ENCODE measurements at regions not wholly inside any gene's neighbourhood (a gene's known extent, or its start where the extent isn't known, plus 50 kb on each side); places are given as distances from the start of the nearest gene placed in this dataset.

- Mint-ChIP-seq H3K27me3 (ENCODE audit: unreplicated experiment) (no peaks in the 10 kb centered on the region), H3K9me3 (ENCODE audit: unreplicated experiment) (peaks cover 1% of the 10 kb centered on the region), H3K36me3 (ENCODE audit: unreplicated experiment) (peaks cover 15% of the 10 kb centered on the region), H3K27ac (ENCODE audit: unreplicated experiment) (no peak overlapping the region), H3K4me3 (ENCODE audit: unreplicated experiment) (no peak overlapping the region), H3K4me1 (ENCODE audit: low read depth, unreplicated experiment) (peaks cover 4% of the 10 kb centered on the region)
- no peak for TF ChIP-seq CTCF (IDR thresholded peaks at IDR 0.05; ENCODE audit: partially characterized antibody, unreplicated experiment)
- no peak for DNase-seq
Measured at GRCh38 chr1:178593515-178593914, 80.6 kb downstream of the TEX35 start.

- Mint-ChIP-seq H3K4me1 (ENCODE audit: low read depth, unreplicated experiment) (peaks cover 4% of the 10 kb centered on the region), H3K4me3 (ENCODE audit: unreplicated experiment) (no peak overlapping the region), H3K9me3 (ENCODE audit: unreplicated experiment) (peaks cover 1% of the 10 kb centered on the region), H3K27ac (ENCODE audit: unreplicated experiment) (no peak overlapping the region), H3K36me3 (ENCODE audit: unreplicated experiment) (peaks cover 15% of the 10 kb centered on the region), H3K27me3 (ENCODE audit: unreplicated experiment) (no peaks in the 10 kb centered on the region)
- TF ChIP-seq CTCF (IDR thresholded peaks at IDR 0.05; ENCODE audit: partially characterized antibody, unreplicated experiment), result no peak
- DNase-seq, result no peak
Measured at GRCh38 chr1:178594133-178594532, 81.2 kb downstream of the TEX35 start.

- no peak overlapping the region for H3K27ac Mint-ChIP-seq (ENCODE audit: unreplicated experiment)
Measured at GRCh38 chr1:178595491-178595890, 82.6 kb downstream of the TEX35 start.

GRCh38 chr1:178599087-178599486, 86.2 kb downstream of the TEX35 start:
- TF ChIP-seq CTCF (IDR thresholded peaks at IDR 0.05; ENCODE audit: partially characterized antibody, unreplicated experiment), result no peak
- H3K4me1 Mint-ChIP-seq (ENCODE audit: low read depth, unreplicated experiment), result peaks cover 4% of the 10 kb centered on the region
- H3K27ac Mint-ChIP-seq (ENCODE audit: unreplicated experiment), result no peak overlapping the region
- H3K36me3 Mint-ChIP-seq (ENCODE audit: unreplicated experiment), result peaks cover 5% of the 10 kb centered on the region
- H3K4me3 Mint-ChIP-seq (ENCODE audit: unreplicated experiment), result no peak overlapping the region
- no peak for DNase-seq
- H3K27me3 Mint-ChIP-seq (ENCODE audit: unreplicated experiment), result no peaks in the 10 kb centered on the region
- H3K9me3 Mint-ChIP-seq (ENCODE audit: unreplicated experiment), result peaks cover 2% of the 10 kb centered on the region

More at GRCh38 chr1:178595491-178595890, 82.6 kb downstream of the TEX35 start:
- peaks cover 15% of the 10 kb centered on the region for H3K36me3 Mint-ChIP-seq (ENCODE audit: unreplicated experiment)
- peaks cover 4% of the 10 kb centered on the region for H3K4me1 Mint-ChIP-seq (ENCODE audit: low read depth, unreplicated experiment)
- DNase-seq, result no peak
- H3K27me3 Mint-ChIP-seq (ENCODE audit: unreplicated experiment), result no peaks in the 10 kb centered on the region
- no peak for TF ChIP-seq CTCF (IDR thresholded peaks at IDR 0.05; ENCODE audit: partially characterized antibody, unreplicated experiment)
- H3K9me3 Mint-ChIP-seq (ENCODE audit: unreplicated experiment), result peaks cover 1% of the 10 kb centered on the region
- H3K4me3 Mint-ChIP-seq (ENCODE audit: unreplicated experiment), result no peak overlapping the region

- H3K4me1 Mint-ChIP-seq (ENCODE audit: low read depth, unreplicated experiment), result peaks cover 4% of the 10 kb centered on the region
- peaks cover 5% of the 10 kb centered on the region for H3K36me3 Mint-ChIP-seq (ENCODE audit: unreplicated experiment)
- H3K27ac Mint-ChIP-seq (ENCODE audit: unreplicated experiment), result no peak overlapping the region
- TF ChIP-seq CTCF (IDR thresholded peaks at IDR 0.05; ENCODE audit: partially characterized antibody, unreplicated experiment), result no peak
- no peak overlapping the region for H3K4me3 Mint-ChIP-seq (ENCODE audit: unreplicated experiment)
- DNase-seq, result no peak
- no peaks in the 10 kb centered on the region for H3K27me3 Mint-ChIP-seq (ENCODE audit: unreplicated experiment)
- peaks cover 2% of the 10 kb centered on the region for H3K9me3 Mint-ChIP-seq (ENCODE audit: unreplicated experiment)
Measured at GRCh38 chr1:178599745-178600144, 86.8 kb downstream of the TEX35 start.

Measured in glutamatergic neuron (in vitro differentiated cells).